Liver (tissue), 8 donors: ENCODE measurements at regions not wholly inside any gene's neighbourhood (a gene's known extent, or its start where the extent isn't known, plus 50 kb on each side); places are given as distances from the start of the nearest gene placed in this dataset.

ENCODE experiments used
- DNase-seq: peaks from one replicate; pipeline ENCODE4 v3.0.0-alpha.2; 2017; ENCODE audit warnings: low spot score
- H3K27ac ChIP-seq, 2 donors: one replicate each; pipeline ENCODE4 v1.7.0; 2013; ENCODE audit warnings: inconsistent platforms in 2 of 2, low read length in 2 of 2, control low read depth in 1 of 2, low read depth in 1 of 2, mild to moderate bottlenecking in 1 of 2
- H3K27me3 ChIP-seq, 4 donors: one replicate each; pipeline versions ENCODE4 v1.6.1 to v1.7.0; 2013; ENCODE audit warnings: low read length in 3 of 4, inconsistent platforms in 1 of 4, mild to moderate bottlenecking in 1 of 4, moderate library complexity in 1 of 4; ENCODE audit not compliant: control insufficient read depth in 4 of 4, insufficient read depth in 4 of 4
- H3K36me3 ChIP-seq, 4 donors: one replicate each; pipeline versions ENCODE4 v1.6.1 to v1.7.0; 2013; ENCODE audit warnings: low read length in 3 of 4, mild to moderate bottlenecking in 3 of 4, low read depth in 1 of 4, moderate library complexity in 1 of 4; ENCODE audit not compliant: control insufficient read depth in 4 of 4, insufficient read depth in 3 of 4
- H3K4me1 ChIP-seq, 4 donors: one replicate each; pipeline versions ENCODE4 v1.6.1 to v1.7.0; 2013; ENCODE audit warnings: low read length in 3 of 4, mild to moderate bottlenecking in 3 of 4, moderate library complexity in 1 of 4; ENCODE audit not compliant: control insufficient read depth in 4 of 4, insufficient read depth in 4 of 4
- H3K4me3 ChIP-seq, 3 donors: one replicate each; pipeline versions ENCODE4 v1.6.1 to v1.7.0; 2013; ENCODE audit warnings: low read length in 3 of 3, control low read depth in 1 of 3, low read depth in 1 of 3, mild to moderate bottlenecking in 1 of 3
- H3K9ac ChIP-seq, 2 donors: one replicate each; pipeline ENCODE4 v1.7.0; 2013; ENCODE audit warnings: low read length in 2 of 2, mild to moderate bottlenecking in 2 of 2, moderate library complexity in 2 of 2, control low read depth in 1 of 2, low read depth in 1 of 2
- H3K9me3 ChIP-seq, 4 donors: one replicate each; pipeline versions ENCODE4 v1.6.1 to v1.7.0; 2013; ENCODE audit warnings: low read length in 3 of 4; ENCODE audit not compliant: control insufficient read depth in 4 of 4
- EGR1 ChIP-seq, 2 donors: IDR thresholded peaks; 2 replicates each; pipeline ENCODE4 v1.6.1; 2016 to 2018; ENCODE audit warnings: antibody characterized with exemption in 2 of 2, low read depth in 2 of 2
- FOXA1 ChIP-seq: IDR thresholded peaks from 2 replicates; pipeline ENCODE4 v1.6.1; 2016; ENCODE audit warnings: antibody characterized with exemption
- FOXA2 ChIP-seq: IDR thresholded peaks from 2 replicates; pipeline ENCODE4 v1.6.1; 2016; ENCODE audit warnings: antibody characterized with exemption
- HNF4A ChIP-seq, 2 donors: conservative IDR thresholded peaks; 2 replicates each; pipeline ENCODE4 v1.6.1; 2016; ENCODE audit warnings: antibody characterized with exemption in 2 of 2, mild to moderate bottlenecking in 2 of 2
- HNF4G ChIP-seq: IDR thresholded peaks from 2 replicates; pipeline ENCODE4 v1.6.1; 2016; ENCODE audit warnings: antibody characterized with exemption
- JUND ChIP-seq, 2 donors: IDR thresholded peaks; 2 replicates each; pipeline ENCODE4 v1.6.1; 2016; ENCODE audit warnings: antibody characterized with exemption in 2 of 2
- RAD21 ChIP-seq, 2 donors: IDR thresholded peaks; 2 replicates each; pipeline ENCODE4 v1.6.1; 2016; ENCODE audit warnings: antibody characterized with exemption in 2 of 2, mild to moderate bottlenecking in 2 of 2
- RXRA ChIP-seq, 2 donors: IDR thresholded peaks; 2 replicates each; pipeline ENCODE4 v1.6.1; 2017 to 2018; ENCODE audit warnings: antibody characterized with exemption in 2 of 2, mild to moderate bottlenecking in 1 of 2
- YY1 ChIP-seq: IDR thresholded peaks from 2 replicates; pipeline ENCODE4 v1.6.1; 2016; ENCODE audit warnings: antibody characterized with exemption, mild to moderate bottlenecking
- WGBS: extraction: QIAGEN DNeasy Blood & Tissue Kit; methylation state at CpG from one replicate; pipeline ENCODE4 v1.1.7; 2013; 5-methylcytosine and 5-hydroxymethylcytosine counted together
- TF ChIP-seq, protein P1 (sequence below): IDR thresholded peaks from 2 replicates; pipeline ENCODE4 v1.6.1; 2016; ENCODE audit warnings: antibody characterized with exemption
- TF ChIP-seq, protein P2 (sequence below): IDR thresholded peaks from 2 replicates; pipeline ENCODE4 v1.6.1; 2016; ENCODE audit warnings: antibody characterized with exemption
- TF ChIP-seq, protein P3 (sequence below): IDR thresholded peaks from 2 replicates; pipeline ENCODE4 v1.6.1; 2016; ENCODE audit warnings: antibody characterized with exemption
- TF ChIP-seq, protein P4 (sequence below): fragments of 150-350 bp; IDR thresholded peaks from 2 replicates; pipeline ENCODE4 v1.5.1; 2017; ENCODE audit warnings: improper control_type of control experiment, low read depth, low read length; ENCODE audit not compliant: missing input control
- donor health status: healthy.
- donor health status: healthy.
- donor health status: healthy.
- donor health status: healthy.
- donor health status: healthy.

DNA sequence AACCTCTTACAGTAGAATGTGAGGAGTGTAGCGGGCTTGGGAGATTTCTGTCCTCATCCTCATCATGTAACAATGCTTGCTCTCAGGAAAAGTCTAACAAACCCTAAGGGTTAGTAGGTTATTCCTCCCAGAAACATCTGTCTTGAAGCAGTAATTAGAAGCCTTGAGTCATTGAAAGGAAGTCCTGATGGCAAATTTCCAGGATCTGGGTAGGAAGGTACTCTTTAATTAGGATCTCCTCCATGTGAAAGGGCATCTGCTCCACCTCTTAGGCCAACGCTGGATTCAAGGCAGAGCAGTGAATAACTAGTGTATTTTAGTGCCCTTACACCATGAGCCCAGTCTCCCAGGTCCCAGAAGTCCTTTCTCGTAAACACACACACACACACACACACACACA is 106.6 kb upstream of the BARHL2 start:
- Histone ChIP-seq H3K27me3 (no peaks in the 10 kb centered on the region), H3K4me1 (no peaks in the 10 kb centered on the region), H3K36me3 (no peaks in the 10 kb centered on the region), H3K9me3 (no peaks in the 10 kb centered on the region), H3K27ac (no peak overlapping the region), H3K4me3 (no peak overlapping the region), H3K9ac (no peak overlapping the region)
- 79% methylated on average over 3 of the region's 3 CpGs for WGBS
- no peak for TF ChIP-seq RXRA (IDR thresholded peaks at IDR 0.05)
- TF ChIP-seq, protein P1, sequence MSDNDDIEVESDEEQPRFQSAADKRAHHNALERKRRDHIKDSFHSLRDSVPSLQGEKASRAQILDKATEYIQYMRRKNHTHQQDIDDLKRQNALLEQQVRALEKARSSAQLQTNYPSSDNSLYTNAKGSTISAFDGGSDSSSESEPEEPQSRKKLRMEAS, result no peak
- no peak for TF ChIP-seq YY1
- TF ChIP-seq JUND (IDR thresholded peaks at IDR 0.05), result no peak
- TF ChIP-seq FOXA2, result no peak
- no peak for DNase-seq

DNA sequence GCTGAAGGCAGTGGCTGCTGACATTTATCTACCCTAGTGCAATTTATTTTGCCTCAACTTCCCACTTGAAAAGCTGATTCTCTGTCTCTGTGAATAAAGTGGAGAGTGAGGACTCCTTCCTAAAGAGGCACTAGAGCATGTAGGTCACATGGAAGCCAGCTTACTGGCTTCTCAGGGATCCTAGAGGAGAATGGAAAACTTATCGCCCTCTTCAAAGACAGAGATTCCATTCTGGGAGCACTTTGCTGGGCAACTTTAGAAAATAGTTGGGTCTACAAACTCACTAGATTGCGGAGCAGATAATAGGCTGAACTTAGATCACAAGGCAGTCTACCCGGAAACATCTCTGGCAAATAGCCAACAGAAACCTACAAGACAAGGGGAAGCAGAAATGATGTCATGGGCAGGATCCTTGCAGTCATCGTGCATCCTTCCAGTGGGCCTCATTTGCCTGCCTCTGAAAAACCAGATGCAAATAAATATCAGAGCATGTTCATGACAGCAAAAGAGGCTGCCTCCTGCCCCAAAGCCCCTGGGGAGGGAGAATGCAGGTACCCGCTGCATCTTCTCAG is 104.8 kb upstream of the BARHL2 start:
- DNase-seq, result no peak
- 90% methylated on average over 5 of the region's 5 CpGs for WGBS
- no peak overlapping the region for H3K27ac ChIP-seq
- H3K9ac ChIP-seq, result no peak overlapping the region
- no peaks in the 10 kb centered on the region for H3K9me3 ChIP-seq
- no peaks in the 10 kb centered on the region for H3K27me3 ChIP-seq
- TF ChIP-seq YY1 (no peak), RAD21 (IDR thresholded peaks at IDR 0.05) (no peak), HNF4A (conservative IDR thresholded peaks at IDR 0.05) (no peak), FOXA2 (no peak), RXRA (IDR thresholded peaks at IDR 0.05) (no peak), HNF4G (no peak)
- TF ChIP-seq, protein P2, sequence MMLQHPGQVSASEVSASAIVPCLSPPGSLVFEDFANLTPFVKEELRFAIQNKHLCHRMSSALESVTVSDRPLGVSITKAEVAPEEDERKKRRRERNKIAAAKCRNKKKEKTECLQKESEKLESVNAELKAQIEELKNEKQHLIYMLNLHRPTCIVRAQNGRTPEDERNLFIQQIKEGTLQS, result no peak
- TF ChIP-seq, protein P3, sequence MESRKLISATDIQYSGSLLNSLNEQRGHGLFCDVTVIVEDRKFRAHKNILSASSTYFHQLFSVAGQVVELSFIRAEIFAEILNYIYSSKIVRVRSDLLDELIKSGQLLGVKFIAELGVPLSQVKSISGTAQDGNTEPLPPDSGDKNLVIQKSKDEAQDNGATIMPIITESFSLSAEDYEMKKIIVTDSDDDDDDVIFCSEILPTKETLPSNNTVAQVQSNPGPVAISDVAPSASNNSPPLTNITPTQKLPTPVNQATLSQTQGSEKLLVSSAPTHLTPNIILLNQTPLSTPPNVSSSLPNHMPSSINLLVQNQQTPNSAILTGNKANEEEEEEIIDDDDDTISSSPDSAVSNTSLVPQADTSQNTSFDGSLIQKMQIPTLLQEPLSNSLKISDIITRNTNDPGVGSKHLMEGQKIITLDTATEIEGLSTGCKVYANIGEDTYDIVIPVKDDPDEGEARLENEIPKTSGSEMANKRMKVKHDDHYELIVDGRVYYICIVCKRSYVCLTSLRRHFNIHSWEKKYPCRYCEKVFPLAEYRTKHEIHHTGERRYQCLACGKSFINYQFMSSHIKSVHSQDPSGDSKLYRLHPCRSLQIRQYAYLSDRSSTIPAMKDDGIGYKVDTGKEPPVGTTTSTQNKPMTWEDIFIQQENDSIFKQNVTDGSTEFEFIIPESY, result no peak
- no peaks in the 10 kb centered on the region for H3K4me1 ChIP-seq
- no peak overlapping the region for H3K4me3 ChIP-seq
- H3K36me3 ChIP-seq, result no peaks in the 10 kb centered on the region

- no peak for TF ChIP-seq YY1
- WGBS, result 90% methylated on average over 5 of the region's 5 CpGs
- DNase-seq, result no peak
- Histone ChIP-seq H3K36me3 (no peaks in the 10 kb centered on the region), H3K4me3 (no peak overlapping the region), H3K9me3 (no peaks in the 10 kb centered on the region), H3K27me3 (no peaks in the 10 kb centered on the region), H3K9ac (no peak overlapping the region), H3K4me1 (no peaks in the 10 kb centered on the region), H3K27ac (no peak overlapping the region)
These were observed 104.2 kb upstream of the BARHL2 start for GRCh38 chr1:90821152-90821787.

- no peak for DNase-seq
- 92% methylated on average over 2 of the region's 2 CpGs for WGBS
- H3K27me3 ChIP-seq, result no peaks in the 10 kb centered on the region
- no peaks in the 10 kb centered on the region for H3K9me3 ChIP-seq
- TF ChIP-seq, protein P1, result no peak
- TF ChIP-seq JUND (IDR thresholded peaks at IDR 0.05) (no peak), FOXA1 (no peak), RAD21 (IDR thresholded peaks at IDR 0.05) (no peak), EGR1 (IDR thresholded peaks at IDR 0.05; ENCODE audit: low read depth in 2 of 2) (no peak), YY1 (no peak)
- TF ChIP-seq, protein P4, sequence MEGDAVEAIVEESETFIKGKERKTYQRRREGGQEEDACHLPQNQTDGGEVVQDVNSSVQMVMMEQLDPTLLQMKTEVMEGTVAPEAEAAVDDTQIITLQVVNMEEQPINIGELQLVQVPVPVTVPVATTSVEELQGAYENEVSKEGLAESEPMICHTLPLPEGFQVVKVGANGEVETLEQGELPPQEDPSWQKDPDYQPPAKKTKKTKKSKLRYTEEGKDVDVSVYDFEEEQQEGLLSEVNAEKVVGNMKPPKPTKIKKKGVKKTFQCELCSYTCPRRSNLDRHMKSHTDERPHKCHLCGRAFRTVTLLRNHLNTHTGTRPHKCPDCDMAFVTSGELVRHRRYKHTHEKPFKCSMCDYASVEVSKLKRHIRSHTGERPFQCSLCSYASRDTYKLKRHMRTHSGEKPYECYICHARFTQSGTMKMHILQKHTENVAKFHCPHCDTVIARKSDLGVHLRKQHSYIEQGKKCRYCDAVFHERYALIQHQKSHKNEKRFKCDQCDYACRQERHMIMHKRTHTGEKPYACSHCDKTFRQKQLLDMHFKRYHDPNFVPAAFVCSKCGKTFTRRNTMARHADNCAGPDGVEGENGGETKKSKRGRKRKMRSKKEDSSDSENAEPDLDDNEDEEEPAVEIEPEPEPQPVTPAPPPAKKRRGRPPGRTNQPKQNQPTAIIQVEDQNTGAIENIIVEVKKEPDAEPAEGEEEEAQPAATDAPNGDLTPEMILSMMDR, result no peak
- no peaks in the 10 kb centered on the region for H3K4me1 ChIP-seq
- H3K36me3 ChIP-seq, result no peaks in the 10 kb centered on the region
- H3K27ac ChIP-seq, result no peak overlapping the region
- H3K9ac ChIP-seq, result no peak overlapping the region
- no peak overlapping the region for H3K4me3 ChIP-seq
These were observed 103.6 kb upstream of the BARHL2 start for GRCh38 chr1:90820745-90821144.
